ENCODE measurements at regions not wholly inside any gene's neighbourhood (a gene's known extent, or its start where the extent isn't known, plus 50 kb on each side); places are given as distances from the start of the nearest gene placed in this dataset.

- Histone ChIP-seq H4K20me1 (ENCODE audit: insufficient read depth, low read length) (no peaks in the 10 kb centered on the region), H3K27me3 (ENCODE audit: insufficient read depth, low read length) (no peaks in the 10 kb centered on the region), H3K9ac (ENCODE audit: low read length) (no peak overlapping the region), H3K4me1 (ENCODE audit: insufficient read depth, low read length, severe bottlenecking) (no peaks in the 10 kb centered on the region), H3K27ac (ENCODE audit: low read depth, low read length, poor library complexity, severe bottlenecking) (no peak overlapping the region), H3F3A (ENCODE audit: insufficient read depth, low read length) (no peaks in the 10 kb centered on the region), H3K36me3 (ENCODE audit: insufficient read depth, low read length) (no peaks in the 10 kb centered on the region), H3K79me2 (ENCODE audit: insufficient read depth, low read length) (no peaks in the 10 kb centered on the region), H3K4me2 (ENCODE audit: low read length) (no peak overlapping the region), H3K4me3 (ENCODE audit: low read depth, low read length, poor library complexity, severe bottlenecking) (no peak overlapping the region), H3K9me2 (ENCODE audit: low read depth, low read length) (no peaks in the 10 kb centered on the region), H2AFZ (ENCODE audit: low read length) (no peak overlapping the region), H3K9me3 (ENCODE audit: low read length) (no peaks in the 10 kb centered on the region)
- TF ChIP-seq CTCF (IDR thresholded peaks at IDR 0.05; ENCODE audit: low read length) = no peak
- TF ChIP-seq EZH2 (IDR thresholded peaks at IDR 0.05; ENCODE audit: borderline replicate concordance, low read length) = no peak
These were observed 397.2 kb upstream of the FANCL start for GRCh38 chr2:58638256-58638805.

GRCh38 chr2:58636872-58637271, 395.7 kb upstream of the FANCL start:
- H3K4me3 ChIP-seq (ENCODE audit: low read depth, low read length, poor library complexity, severe bottlenecking) = no peak overlapping the region
- H3K9ac ChIP-seq (ENCODE audit: low read length) = no peak overlapping the region
- no peak overlapping the region for H3K4me2 ChIP-seq (ENCODE audit: low read length)
- no peak overlapping the region for H2AFZ ChIP-seq (ENCODE audit: low read length)
- H3K79me2 ChIP-seq (ENCODE audit: insufficient read depth, low read length) = no peaks in the 10 kb centered on the region
- TF ChIP-seq EZH2 (IDR thresholded peaks at IDR 0.05; ENCODE audit: borderline replicate concordance, low read length) = no peak
- H3K27me3 ChIP-seq (ENCODE audit: insufficient read depth, low read length) = no peaks in the 10 kb centered on the region
- no peaks in the 10 kb centered on the region for H3F3A ChIP-seq (ENCODE audit: insufficient read depth, low read length)
- no peaks in the 10 kb centered on the region for H3K9me2 ChIP-seq (ENCODE audit: low read depth, low read length)
- H3K4me1 ChIP-seq (ENCODE audit: insufficient read depth, low read length, severe bottlenecking) = no peaks in the 10 kb centered on the region
- H4K20me1 ChIP-seq (ENCODE audit: insufficient read depth, low read length) = no peaks in the 10 kb centered on the region
- no peak overlapping the region for H3K27ac ChIP-seq (ENCODE audit: low read depth, low read length, poor library complexity, severe bottlenecking)
- no peaks in the 10 kb centered on the region for H3K36me3 ChIP-seq (ENCODE audit: insufficient read depth, low read length)
- no peaks in the 10 kb centered on the region for H3K9me3 ChIP-seq (ENCODE audit: low read length)

GRCh38 chr2:58635801-58636375, 394.8 kb upstream of the FANCL start:
- Histone ChIP-seq H3K4me2 (ENCODE audit: low read length) (no peak overlapping the region), H3K27me3 (ENCODE audit: insufficient read depth, low read length) (no peaks in the 10 kb centered on the region), H3K79me2 (ENCODE audit: insufficient read depth, low read length) (no peaks in the 10 kb centered on the region), H4K20me1 (ENCODE audit: insufficient read depth, low read length) (no peaks in the 10 kb centered on the region), H3K9me2 (ENCODE audit: low read depth, low read length) (no peaks in the 10 kb centered on the region), H3K36me3 (ENCODE audit: insufficient read depth, low read length) (no peaks in the 10 kb centered on the region), H3F3A (ENCODE audit: insufficient read depth, low read length) (no peaks in the 10 kb centered on the region), H3K4me1 (ENCODE audit: insufficient read depth, low read length, severe bottlenecking) (no peaks in the 10 kb centered on the region), H3K9ac (ENCODE audit: low read length) (no peak overlapping the region), H2AFZ (ENCODE audit: low read length) (no peak overlapping the region), H3K4me3 (ENCODE audit: low read depth, low read length, poor library complexity, severe bottlenecking) (no peak overlapping the region), H3K9me3 (ENCODE audit: low read length) (no peaks in the 10 kb centered on the region), H3K27ac (ENCODE audit: low read depth, low read length, poor library complexity, severe bottlenecking) (no peak overlapping the region)
- TF ChIP-seq CTCF (IDR thresholded peaks at IDR 0.05; ENCODE audit: low read length) (no peak), EZH2 (IDR thresholded peaks at IDR 0.05; ENCODE audit: borderline replicate concordance, low read length) (no peak)

All from OCI-LY1 (cell line).